Adrenal gland (tissue), 5 donors: ENCODE measurements at regions not wholly inside any gene's neighbourhood (a gene's known extent, or its start where the extent isn't known, plus 50 kb on each side); places are given as distances from the start of the nearest gene placed in this dataset.

Experiments used
- POLR2A ChIP-seq, 2 donors: fragments of 450-650 bp; IDR thresholded peaks; one replicate each; pipeline ENCODE4 v1.6.1; 2017; ENCODE audit warnings: antibody characterized with exemption in 2 of 2, mild to moderate bottlenecking in 2 of 2, moderate library complexity in 1 of 2
- TF ChIP-seq, protein P1 (sequence below), 6 experiments: fragments of 450-650 bp in 4 of 6; fragments of 200-600 bp in 2 of 6; sonication (generic) in 1 of 6; IDR thresholded peaks; 1 replicate in 5 of 6; 2 replicates in 1 of 6; pipeline versions ENCODE4 v1.5.1 to v1.8.0; 2016 to 2021; ENCODE audit warnings: antibody characterized with exemption in 6 of 6, mild to moderate bottlenecking in 2 of 6, moderate library complexity in 1 of 6
- donor health status: DM: no; HTN: no; CAD: no.

GRCh38 chr1:29385966-29386365, 149.6 kb downstream of the PTPRU start:
- TF ChIP-seq POLR2A (IDR thresholded peaks at IDR 0.05) = no peak
- TF ChIP-seq, protein P1, sequence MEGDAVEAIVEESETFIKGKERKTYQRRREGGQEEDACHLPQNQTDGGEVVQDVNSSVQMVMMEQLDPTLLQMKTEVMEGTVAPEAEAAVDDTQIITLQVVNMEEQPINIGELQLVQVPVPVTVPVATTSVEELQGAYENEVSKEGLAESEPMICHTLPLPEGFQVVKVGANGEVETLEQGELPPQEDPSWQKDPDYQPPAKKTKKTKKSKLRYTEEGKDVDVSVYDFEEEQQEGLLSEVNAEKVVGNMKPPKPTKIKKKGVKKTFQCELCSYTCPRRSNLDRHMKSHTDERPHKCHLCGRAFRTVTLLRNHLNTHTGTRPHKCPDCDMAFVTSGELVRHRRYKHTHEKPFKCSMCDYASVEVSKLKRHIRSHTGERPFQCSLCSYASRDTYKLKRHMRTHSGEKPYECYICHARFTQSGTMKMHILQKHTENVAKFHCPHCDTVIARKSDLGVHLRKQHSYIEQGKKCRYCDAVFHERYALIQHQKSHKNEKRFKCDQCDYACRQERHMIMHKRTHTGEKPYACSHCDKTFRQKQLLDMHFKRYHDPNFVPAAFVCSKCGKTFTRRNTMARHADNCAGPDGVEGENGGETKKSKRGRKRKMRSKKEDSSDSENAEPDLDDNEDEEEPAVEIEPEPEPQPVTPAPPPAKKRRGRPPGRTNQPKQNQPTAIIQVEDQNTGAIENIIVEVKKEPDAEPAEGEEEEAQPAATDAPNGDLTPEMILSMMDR (IDR thresholded peaks at IDR 0.05) = no peak
